SK-N-SH (cell line): ENCODE measurements at regions not wholly inside any gene's neighbourhood (a gene's known extent, or its start where the extent isn't known, plus 50 kb on each side); places are given as distances from the start of the nearest gene placed in this dataset.

Experiments used
- CTCF ChIA-PET: fragments of 300-600, 350-600 bp; formaldehyde crosslinking; extraction: SDS; loops from one replicate; lab custom pipeline; 2021; lab: Yijun Ruan, JAX
- POLR2A ChIA-PET: fragments of 350-600 bp; sonication (Branson Sonifier 250); formaldehyde crosslinking; extraction: SDS; loops from one replicate; lab custom pipeline; 2020; ENCODE audit warnings: antibody characterized with exemption, inconsistent platforms; lab: Yijun Ruan, JAX
- DNase-seq: peaks from one replicate; pipeline ENCODE4 v3.0.0; 2012
- H2AFZ ChIP-seq: fragments of 200-600 bp; sonication (generic); 2 replicates; pipeline ENCODE4 v1.8.1; 2016; ENCODE audit warnings: antibody characterized with exemption, mild to moderate bottlenecking, low read depth
- H3F3A ChIP-seq: fragments of 200-600 bp; sonication (generic); replicated peaks from 2 replicates; pipeline ENCODE3; 2016; ENCODE audit warnings: antibody characterized with exemption, mild to moderate bottlenecking; ENCODE audit not compliant: insufficient read depth
- H3K27ac ChIP-seq, 2 experiments: fragments of 200-500 bp in 1 of 2; fragments of 200-600 bp in 1 of 2; sonication (Bioruptor generic) in 1 of 2; sonication (generic), shearing (Covaris generic) in 1 of 2; 2 replicates each; pipeline versions ENCODE4 v1.5.1 to v1.6.1; 2014 to 2016; ENCODE audit warnings: low read depth in 2 of 2, inconsistent platforms in 1 of 2, low read length in 1 of 2, mild to moderate bottlenecking in 1 of 2, mixed read lengths in 1 of 2
- H3K27me3 ChIP-seq: fragments of 200-600 bp; sonication (generic), shearing (Covaris generic); 2 replicates; pipeline ENCODE4 v1.6.1; 2016; ENCODE audit warnings: mixed run types; ENCODE audit not compliant: insufficient read depth
- H3K36me3 ChIP-seq, 2 experiments: fragments of 200-500 bp in 1 of 2; fragments of 200-600 bp in 1 of 2; sonication (Bioruptor generic) in 1 of 2; sonication (generic) in 1 of 2; replicated peaks in 1 of 2; 2 replicates each; pipeline versions ENCODE3 to v1.5.1; 2014 to 2016; ENCODE audit warnings: low read length in 1 of 2, mild to moderate bottlenecking in 1 of 2; ENCODE audit not compliant: insufficient read depth in 2 of 2, control insufficient read depth in 1 of 2
- H3K4me1 ChIP-seq, 2 experiments: fragments of 200-500 bp in 1 of 2; fragments of 200-600 bp in 1 of 2; sonication (Bioruptor generic) in 1 of 2; sonication (generic), shearing (Covaris generic) in 1 of 2; 2 replicates each; pipeline versions ENCODE4 v1.5.1 to v1.6.1; 2014 to 2016; ENCODE audit warnings: low read depth in 1 of 2, low read length in 1 of 2, mixed run types in 1 of 2; ENCODE audit not compliant: insufficient read depth in 2 of 2, control insufficient read depth in 1 of 2
- H3K4me2 ChIP-seq: fragments of 200-600 bp; sonication (generic), shearing (Covaris generic); 2 replicates; pipeline ENCODE4 v1.6.1; 2017; ENCODE audit warnings: mixed run types
- H3K4me3 ChIP-seq, 2 experiments: fragments of 200-500 bp in 1 of 2; fragments of 200-600 bp in 1 of 2; sonication (Bioruptor generic) in 1 of 2; sonication (generic), shearing (Covaris generic) in 1 of 2; 2 replicates each; pipeline versions ENCODE4 v1.5.1 to v1.8.1; 2014 to 2016; ENCODE audit warnings: low read depth in 2 of 2, inconsistent platforms in 1 of 2, low read length in 1 of 2, mild to moderate bottlenecking in 1 of 2, mixed read lengths in 1 of 2, moderate library complexity in 1 of 2
- H3K79me2 ChIP-seq: fragments of 200-600 bp; sonication (generic); 2 replicates; pipeline ENCODE4 v1.8.1; 2017; ENCODE audit warnings: mild to moderate bottlenecking; ENCODE audit not compliant: insufficient read depth
- H3K9ac ChIP-seq: fragments of 200-600 bp; sonication (generic); 2 replicates; pipeline ENCODE4 v1.6.1; 2017; ENCODE audit warnings: mixed run types
- H3K9me2 ChIP-seq: fragments of 200-600 bp; sonication (generic); 2 replicates; pipeline ENCODE4 v1.6.1; 2017; ENCODE audit warnings: mixed run types
- H3K9me3 ChIP-seq: fragments of 200-600 bp; sonication (generic); 2 replicates; pipeline ENCODE4 v1.6.1; 2017; ENCODE audit warnings: mixed run types, mild to moderate bottlenecking, moderate library complexity
- H4K20me1 ChIP-seq: fragments of 200-600 bp; sonication (generic); 2 replicates; pipeline ENCODE4 v1.6.1; 2017; ENCODE audit warnings: mild to moderate bottlenecking, mixed run types; ENCODE audit not compliant: insufficient read depth
- ELF1 ChIP-seq: IDR thresholded peaks from 2 replicates; pipeline ENCODE4 v1.4.0; 2012
- EZH2phosphoT487 ChIP-seq: fragments of 200-600 bp; sonication (generic); IDR thresholded peaks from 2 replicates; pipeline ENCODE4 v1.6.1; 2017; ENCODE audit warnings: low read depth, mixed run types, mild to moderate bottlenecking, antibody characterized with exemption, moderate library complexity, borderline replicate concordance
- FOSL2 ChIP-seq: IDR thresholded peaks from 2 replicates; pipeline ENCODE4 v1.4.0; 2012; ENCODE audit warnings: low read depth, mild to moderate bottlenecking, moderate library complexity, borderline replicate concordance
- FOXJ3 ChIP-seq: sonication (generic); formaldehyde crosslinking; IDR thresholded peaks from 2 replicates; pipeline ENCODE4 v1.5.1; 2020; ENCODE audit warnings: mild to moderate bottlenecking, missing genetic modification reagents
- GABPA ChIP-seq: IDR thresholded peaks from 2 replicates; pipeline ENCODE4 v1.4.0; 2012; ENCODE audit warnings: low read depth, mild to moderate bottlenecking
- JUND ChIP-seq: IDR thresholded peaks from 2 replicates; pipeline ENCODE4 v1.4.0; 2012
- MEF2A ChIP-seq: IDR thresholded peaks from 2 replicates; pipeline ENCODE4 v1.4.0; 2012; ENCODE audit warnings: low read depth, borderline replicate concordance
- PBX3 ChIP-seq: IDR thresholded peaks from 2 replicates; pipeline ENCODE4; 2012
- POLR2AphosphoS5 ChIP-seq: IDR thresholded peaks from 2 replicates; pipeline ENCODE4 v1.6.1; 2012; ENCODE audit warnings: low read depth, low read length
- REST ChIP-seq: IDR thresholded peaks from 2 replicates; pipeline ENCODE4 v1.6.1; 2012; ENCODE audit warnings: mild to moderate bottlenecking, low read depth, low read length, moderate library complexity
- TAF1 ChIP-seq: IDR thresholded peaks from 2 replicates; pipeline ENCODE4 v1.6.1; 2012; ENCODE audit warnings: low read depth, mild to moderate bottlenecking, low read length, moderate library complexity, borderline replicate concordance
- TCF12 ChIP-seq: IDR thresholded peaks from 2 replicates; pipeline ENCODE4 v1.4.0; 2012
- TEAD4 ChIP-seq: IDR thresholded peaks from 2 replicates; pipeline ENCODE4 v1.4.0; 2012; ENCODE audit warnings: mild to moderate bottlenecking, borderline replicate concordance; ENCODE audit not compliant: insufficient read depth
- YY1 ChIP-seq: IDR thresholded peaks from 2 replicates; pipeline ENCODE4 v1.4.0; 2012; ENCODE audit warnings: low read depth, mild to moderate bottlenecking
- ZBTB33 ChIP-seq: IDR thresholded peaks from 2 replicates; pipeline ENCODE4 v1.4.0; 2012; ENCODE audit warnings: low read depth, borderline replicate concordance
- WGBS: methylation state at CpG from one replicate; pipeline ENCODE4 v1.1.6; 2017; ENCODE audit warnings: low lambda C conversion rate; 5-methylcytosine and 5-hydroxymethylcytosine counted together
- TF ChIP-seq, protein P1 (sequence below): fragments of 150-350 bp; IDR thresholded peaks from 2 replicates; pipeline ENCODE4 v1.6.1; 2016; ENCODE audit warnings: mild to moderate bottlenecking, low read depth, low read length
- TF ChIP-seq, protein P2 (sequence below): fragments of 200-600 bp; sonication (generic); IDR thresholded peaks from 2 replicates; pipeline ENCODE4 v1.6.1; 2017; ENCODE audit warnings: antibody characterized with exemption, mild to moderate bottlenecking, moderate library complexity

GRCh38 chr18:3388323-3388722 lies 61.6 kb upstream of the TGIF1 start:
- TF ChIP-seq PBX3: no peak
- TF ChIP-seq REST: no peak
- no peak for TF ChIP-seq EZH2phosphoT487
- no peak for TF ChIP-seq FOSL2
- TF ChIP-seq, protein P1, sequence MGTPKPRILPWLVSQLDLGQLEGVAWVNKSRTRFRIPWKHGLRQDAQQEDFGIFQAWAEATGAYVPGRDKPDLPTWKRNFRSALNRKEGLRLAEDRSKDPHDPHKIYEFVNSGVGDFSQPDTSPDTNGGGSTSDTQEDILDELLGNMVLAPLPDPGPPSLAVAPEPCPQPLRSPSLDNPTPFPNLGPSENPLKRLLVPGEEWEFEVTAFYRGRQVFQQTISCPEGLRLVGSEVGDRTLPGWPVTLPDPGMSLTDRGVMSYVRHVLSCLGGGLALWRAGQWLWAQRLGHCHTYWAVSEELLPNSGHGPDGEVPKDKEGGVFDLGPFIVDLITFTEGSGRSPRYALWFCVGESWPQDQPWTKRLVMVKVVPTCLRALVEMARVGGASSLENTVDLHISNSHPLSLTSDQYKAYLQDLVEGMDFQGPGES: no peak
- TF ChIP-seq GABPA: no peak
- TF ChIP-seq YY1: no peak
- TF ChIP-seq ELF1: no peak
- TF ChIP-seq, protein P2, sequence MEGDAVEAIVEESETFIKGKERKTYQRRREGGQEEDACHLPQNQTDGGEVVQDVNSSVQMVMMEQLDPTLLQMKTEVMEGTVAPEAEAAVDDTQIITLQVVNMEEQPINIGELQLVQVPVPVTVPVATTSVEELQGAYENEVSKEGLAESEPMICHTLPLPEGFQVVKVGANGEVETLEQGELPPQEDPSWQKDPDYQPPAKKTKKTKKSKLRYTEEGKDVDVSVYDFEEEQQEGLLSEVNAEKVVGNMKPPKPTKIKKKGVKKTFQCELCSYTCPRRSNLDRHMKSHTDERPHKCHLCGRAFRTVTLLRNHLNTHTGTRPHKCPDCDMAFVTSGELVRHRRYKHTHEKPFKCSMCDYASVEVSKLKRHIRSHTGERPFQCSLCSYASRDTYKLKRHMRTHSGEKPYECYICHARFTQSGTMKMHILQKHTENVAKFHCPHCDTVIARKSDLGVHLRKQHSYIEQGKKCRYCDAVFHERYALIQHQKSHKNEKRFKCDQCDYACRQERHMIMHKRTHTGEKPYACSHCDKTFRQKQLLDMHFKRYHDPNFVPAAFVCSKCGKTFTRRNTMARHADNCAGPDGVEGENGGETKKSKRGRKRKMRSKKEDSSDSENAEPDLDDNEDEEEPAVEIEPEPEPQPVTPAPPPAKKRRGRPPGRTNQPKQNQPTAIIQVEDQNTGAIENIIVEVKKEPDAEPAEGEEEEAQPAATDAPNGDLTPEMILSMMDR: no peak
- TF ChIP-seq POLR2AphosphoS5: no peak
- TF ChIP-seq MEF2A: no peak
- TF ChIP-seq TEAD4: no peak
- no peak for TF ChIP-seq TCF12
- TF ChIP-seq TAF1: no peak
- no peak for TF ChIP-seq FOXJ3
- TF ChIP-seq JUND: no peak
- no peak for TF ChIP-seq ZBTB33
- Histone ChIP-seq H3K27ac (no peak overlapping the region), H3K9me3 (no peaks in the 10 kb centered on the region), H3K4me2 (no peak overlapping the region), H3K4me3 (no peak overlapping the region), H3K36me3 (no peaks in the 10 kb centered on the region), H3K9ac (no peak overlapping the region), H3K9me2 (no peaks in the 10 kb centered on the region), H2AFZ (no peak overlapping the region), H3K79me2 (no peaks in the 10 kb centered on the region), H3F3A (no peaks in the 10 kb centered on the region), H3K4me1 (no peaks in the 10 kb centered on the region), H3K27me3 (no peaks in the 10 kb centered on the region), H4K20me1 (no peaks in the 10 kb centered on the region)
- ChIA-PET POLR2A (no interaction called here), CTCF (no interaction called here)
- DNase-seq: no peak
- 91% methylated on average over 1 of the region's 1 CpG for WGBS
